ENCODE measurements at regions not wholly inside any gene's neighbourhood (a gene's known extent, or its start where the extent isn't known, plus 50 kb on each side); places are given as distances from the start of the nearest gene placed in this dataset.

- no peak for TF ChIP-seq CTCF (IDR thresholded peaks at IDR 0.05)
- TF ChIP-seq POLR2A (IDR thresholded peaks at IDR 0.05), result no peak
Measured at GRCh38 chrX:81729269-81729777, 527.4 kb downstream of the SH3BGRL start.
